Psoas muscle (tissue), 7 donors: ENCODE measurements at regions not wholly inside any gene's neighbourhood (a gene's known extent, or its start where the extent isn't known, plus 50 kb on each side); places are given as distances from the start of the nearest gene placed in this dataset.

Experiments used
- ATAC-seq, 4 donors: fragments of 200-7000 bp; cut with Tn5 transposase; one replicate each; pipeline ENCODE4 v1.9.1; 2020; ENCODE audit warnings: moderate library complexity in 3 of 4, mild to moderate bottlenecking in 2 of 4
- DNase-seq, 2 donors: peaks; one replicate each; pipeline ENCODE4 v3.0.0-alpha.2; 2020
- H3K27ac ChIP-seq: fragments of 200-600 bp; one replicate; pipeline ENCODE4 v1.8.0; 2022
- H3K27me3 ChIP-seq, 3 donors: fragments of 200-600 bp in 1 of 3; one replicate each; pipeline versions ENCODE4 v1.6.1 to v1.8.0; 2013 to 2022; ENCODE audit warnings: low read length in 2 of 3, mild to moderate bottlenecking in 2 of 3, moderate library complexity in 1 of 3; ENCODE audit not compliant: insufficient read depth in 3 of 3
- H3K36me3 ChIP-seq, 2 donors: fragments of 200-600 bp in 1 of 2; one replicate each; pipeline versions ENCODE4 v1.6.1 to v1.8.0; 2013 to 2022; ENCODE audit warnings: low read depth in 1 of 2, mild to moderate bottlenecking in 1 of 2, moderate library complexity in 1 of 2; ENCODE audit not compliant: insufficient read depth in 1 of 2
- H3K4me1 ChIP-seq: fragments of 200-600 bp; one replicate; pipeline ENCODE4 v1.8.0; 2022
- H3K4me3 ChIP-seq: fragments of 200-600 bp; one replicate; pipeline ENCODE4 v1.8.0; 2022; ENCODE audit warnings: mild to moderate bottlenecking
- H3K9me3 ChIP-seq: fragments of 200-600 bp; one replicate; pipeline ENCODE4 v1.8.0; 2022
- WGBS, 3 donors: extraction: QIAGEN DNeasy Blood & Tissue Kit; methylation state at CpG; one replicate each; pipeline versions ENCODE4 v1.1.6 to v1.1.7; 2013; 5-methylcytosine and 5-hydroxymethylcytosine counted together
- intact Hi-C, 2 donors: fragments of 100-400 bp; cut with DNase I; formaldehyde crosslinking; loops; one replicate each; pipeline versions ENCODE4 v1.11.0 to v1.14.2; 2022
- TF ChIP-seq, protein P1 (sequence below): fragments of 200-600 bp; IDR thresholded peaks from one replicate; pipeline ENCODE4 v1.8.0; 2022; ENCODE audit warnings: antibody characterized with exemption
- donor health status: healthy with polysubstance abuse.
- donor health status: DM: no; HTN: no; CAD: no; lungs with moderate emphysema.
- donor health status: Bipolar disorder and iron deficiency.
- donor health status: healthy.
- donor health status: DM: yes; HTN: yes; CAD: no.
- donor health status: DM: no; HTN: no; CAD: no.
- donor health status: DM: yes; HTN: yes; CAD: no.

DNA sequence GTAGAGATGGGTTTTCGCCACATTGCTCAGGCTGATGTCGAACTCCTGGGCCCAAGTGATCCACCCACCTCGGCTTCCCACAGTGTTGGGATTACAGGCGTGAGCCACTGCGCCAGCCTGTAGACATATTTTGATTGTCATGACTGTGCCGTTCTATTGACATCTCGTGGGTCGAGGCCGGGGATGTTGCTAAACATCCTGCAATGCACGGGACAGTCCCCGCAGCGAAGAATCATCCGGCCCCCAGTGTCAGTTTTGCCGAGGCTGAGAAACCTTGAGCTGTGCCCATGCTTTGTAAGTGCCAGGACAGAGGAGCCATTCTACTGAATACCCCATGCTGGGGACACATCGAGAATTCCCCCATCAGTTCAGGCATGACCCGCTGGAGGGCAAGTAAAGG, 69.1 kb upstream of the GSE1 start:
- intact Hi-C loops, result loop anchor here (5.0 to 10.0 kb wide), 2 partner anchors 42 to 49 kb away; no protein-coding TSS in a partner anchor
- DNase-seq (no peak), ATAC-seq (no peak)
- TF ChIP-seq, protein P1, sequence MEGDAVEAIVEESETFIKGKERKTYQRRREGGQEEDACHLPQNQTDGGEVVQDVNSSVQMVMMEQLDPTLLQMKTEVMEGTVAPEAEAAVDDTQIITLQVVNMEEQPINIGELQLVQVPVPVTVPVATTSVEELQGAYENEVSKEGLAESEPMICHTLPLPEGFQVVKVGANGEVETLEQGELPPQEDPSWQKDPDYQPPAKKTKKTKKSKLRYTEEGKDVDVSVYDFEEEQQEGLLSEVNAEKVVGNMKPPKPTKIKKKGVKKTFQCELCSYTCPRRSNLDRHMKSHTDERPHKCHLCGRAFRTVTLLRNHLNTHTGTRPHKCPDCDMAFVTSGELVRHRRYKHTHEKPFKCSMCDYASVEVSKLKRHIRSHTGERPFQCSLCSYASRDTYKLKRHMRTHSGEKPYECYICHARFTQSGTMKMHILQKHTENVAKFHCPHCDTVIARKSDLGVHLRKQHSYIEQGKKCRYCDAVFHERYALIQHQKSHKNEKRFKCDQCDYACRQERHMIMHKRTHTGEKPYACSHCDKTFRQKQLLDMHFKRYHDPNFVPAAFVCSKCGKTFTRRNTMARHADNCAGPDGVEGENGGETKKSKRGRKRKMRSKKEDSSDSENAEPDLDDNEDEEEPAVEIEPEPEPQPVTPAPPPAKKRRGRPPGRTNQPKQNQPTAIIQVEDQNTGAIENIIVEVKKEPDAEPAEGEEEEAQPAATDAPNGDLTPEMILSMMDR, result no peak
- WGBS, 3 donors, result 94 to 97% (median 97%) methylated on average over 16 of the region's 16 CpGs
- peaks cover 11% of the 10 kb centered on the region for H3K4me1 ChIP-seq
- H3K27ac ChIP-seq, result no peak overlapping the region
- no peaks in the 10 kb centered on the region for H3K9me3 ChIP-seq
- no peaks in the 10 kb centered on the region for H3K27me3 ChIP-seq
- H3K4me3 ChIP-seq, result no peak overlapping the region
- no peaks in the 10 kb centered on the region for H3K36me3 ChIP-seq

- intact Hi-C loops, result loop anchor here (5.0 to 10.0 kb wide), 2 partner anchors 42 to 50 kb away; no protein-coding TSS in a partner anchor
- Histone ChIP-seq H3K36me3 (no peaks in the 10 kb centered on the region), H3K27ac (no peak overlapping the region), H3K4me1 (peaks cover 11% of the 10 kb centered on the region), H3K27me3 (no peaks in the 10 kb centered on the region), H3K9me3 (no peaks in the 10 kb centered on the region), H3K4me3 (no peak overlapping the region)
- TF ChIP-seq, protein P1, result no peak
- ATAC-seq (no peak), DNase-seq (no peak)
- 65 to 77% (median 67%) methylated on average over 16 of the region's 16 CpGs for WGBS, 3 donors
These were observed 68.5 kb upstream of the GSE1 start for GRCh38 chr16:85544668-85545067.

DNA sequence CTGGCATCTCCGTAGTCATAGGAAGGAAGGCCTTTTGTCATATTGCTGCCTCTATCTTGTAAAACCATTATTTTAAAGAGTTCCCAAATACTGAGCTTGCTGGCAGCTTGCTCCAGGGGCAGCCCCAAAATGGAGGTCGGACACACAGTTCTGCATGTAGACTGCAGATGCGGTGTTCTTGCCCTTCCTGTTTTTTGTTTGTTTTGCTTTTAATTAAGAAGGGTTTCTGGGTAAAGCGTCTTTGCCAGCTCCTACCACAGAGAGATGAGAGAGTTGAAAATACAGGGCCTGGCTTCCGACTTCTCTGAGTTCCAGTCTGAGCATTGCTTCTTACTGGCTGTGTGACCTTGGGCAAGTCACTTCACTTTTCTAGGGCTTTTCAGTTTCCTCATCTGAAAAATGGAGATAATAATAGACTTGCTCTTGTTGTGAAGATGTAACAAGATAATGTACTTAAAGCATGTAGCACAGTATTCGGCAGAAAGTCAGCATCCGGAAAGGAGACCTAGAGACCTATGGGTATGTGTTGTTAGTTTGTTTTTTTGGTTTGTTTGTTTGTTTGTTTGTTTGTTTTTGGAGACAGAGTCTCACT, 67.8 kb upstream of the GSE1 start:
- Histone ChIP-seq H3K36me3 (no peaks in the 10 kb centered on the region), H3K27ac (no peak overlapping the region), H3K4me3 (no peak overlapping the region), H3K27me3 (no peaks in the 10 kb centered on the region), H3K9me3 (no peaks in the 10 kb centered on the region), H3K4me1 (peaks cover 16% of the 10 kb centered on the region)
- WGBS, 3 donors, result 84 to 88% (median 87%) methylated on average over 7 of the region's 7 CpGs
- intact Hi-C loops, result loop anchor here in 1 of 2 donors (10.0 kb wide), 1 partner anchor 51 kb away; no protein-coding TSS in a partner anchor
- TF ChIP-seq, protein P1, result no peak
- ATAC-seq, result no peak
- DNase-seq, result no peak

DNA sequence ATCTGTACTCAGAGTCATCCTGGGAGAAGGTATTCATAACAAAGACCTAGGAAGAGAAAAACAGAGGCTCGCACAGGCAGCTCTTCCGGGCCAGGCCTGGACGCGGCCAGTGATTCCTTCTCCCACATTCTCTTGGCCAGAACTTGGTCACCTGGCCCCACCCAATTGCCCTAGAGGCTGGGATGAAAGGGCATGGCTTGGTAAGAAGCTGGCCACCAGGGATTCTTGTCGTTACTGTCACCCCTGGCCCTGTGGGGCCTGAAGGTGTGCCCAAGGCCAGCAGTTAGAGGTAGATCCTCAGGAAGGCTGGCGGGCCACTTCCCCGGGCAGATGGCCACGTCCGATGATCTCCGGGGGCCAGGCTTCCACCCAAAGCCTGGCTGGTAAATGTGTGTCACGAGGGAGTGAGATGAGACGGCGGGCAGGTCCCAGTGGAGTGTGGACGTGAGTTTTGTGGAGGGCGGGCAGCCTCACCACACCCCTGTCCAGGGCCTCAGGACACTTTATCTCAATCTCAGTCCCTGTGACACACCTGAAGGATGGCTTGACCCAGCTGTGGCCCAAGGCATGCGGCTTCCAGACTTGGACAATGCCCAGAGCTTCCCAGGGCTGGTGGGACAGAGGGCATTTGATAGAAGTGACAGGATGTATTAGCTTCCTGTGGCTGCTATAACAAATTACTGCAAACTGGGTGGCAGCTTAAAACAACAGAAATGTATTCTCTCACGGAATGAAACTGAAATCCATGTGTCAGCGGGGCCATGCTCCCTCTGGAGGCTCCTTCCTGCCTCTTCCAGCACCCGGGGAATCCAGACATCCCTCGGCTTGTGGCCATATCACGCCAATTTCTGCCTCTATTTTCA, 66.3 kb upstream of the GSE1 start:
- Histone ChIP-seq H3K27ac (no peak overlapping the region), H3K36me3 (no peaks in the 10 kb centered on the region), H3K4me3 (no peak overlapping the region), H3K27me3 (no peaks in the 10 kb centered on the region), H3K9me3 (no peaks in the 10 kb centered on the region), H3K4me1 (peaks cover 29% of the 10 kb centered on the region)
- 86 to 87% (median 87%) methylated on average over 21 of the region's 21 CpGs for WGBS, 3 donors
- ATAC-seq, result no peak
- TF ChIP-seq, protein P1, result no peak
- no peak for DNase-seq
- intact Hi-C loops, result loop anchor here in 1 of 2 donors (10.0 kb wide), 1 partner anchor 52 kb away; no protein-coding TSS in a partner anchor
